GM10248 (cell line): ENCODE measurements at regions not wholly inside any gene's neighbourhood (a gene's known extent, or its start where the extent isn't known, plus 50 kb on each side); places are given as distances from the start of the nearest gene placed in this dataset.

Experiments
- CTCF ChIA-PET: fragments of 300-600 bp; sonication (Branson Sonifier 250); formaldehyde crosslinking; extraction: SDS; loops from one replicate; lab custom pipeline; 2021; ENCODE audit warnings: antibody characterized with exemption; lab: Yijun Ruan, JAX
- POLR2A ChIA-PET: fragments of 350-650 bp; sonication (Branson Sonifier 250); formaldehyde crosslinking; extraction: SDS; loops from one replicate; lab custom pipeline; 2020; ENCODE audit warnings: antibody characterized with exemption; lab: Yijun Ruan, JAX
- DNase-seq: peaks from one replicate; pipeline ENCODE4 v3.0.0; 2012; ENCODE audit errors: extremely low spot score
- TF ChIP-seq, protein P1 (sequence below): IDR thresholded peaks from 2 replicates; pipeline ENCODE4 v1.5.1; 2012; ENCODE audit warnings: mild to moderate bottlenecking, low read depth; ENCODE audit errors: extremely low read depth, missing control alignments, control extremely low read depth

DNA sequence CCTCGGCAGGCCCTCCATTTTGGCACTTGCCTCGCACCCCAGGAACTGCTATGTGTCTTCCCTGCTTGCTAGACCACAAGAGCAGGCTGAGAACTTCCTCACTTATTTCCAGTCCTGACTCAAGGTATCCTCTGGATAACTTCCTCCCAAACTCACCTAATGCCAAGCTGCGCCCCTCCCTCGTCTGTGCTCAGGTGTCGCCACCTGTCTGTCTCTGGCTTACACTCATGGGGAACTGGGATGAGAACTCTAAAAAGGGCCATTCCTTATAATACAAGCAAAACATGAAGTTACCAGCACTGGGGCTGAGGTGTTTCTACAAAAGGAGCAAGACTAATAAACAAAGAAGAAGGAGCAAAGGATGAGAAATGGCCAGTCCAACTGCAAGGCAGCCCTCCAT is 191.5 kb upstream of the RMP24 start:
- POLR2A ChIA-PET, result no interaction called here
- CTCF ChIA-PET, result interaction anchor here (1.3 kb wide), 1 partner anchor 907 kb away, joined by 4 read pairs; no protein-coding TSS in a partner anchor
- no peak for DNase-seq
- TF ChIP-seq, protein P1, sequence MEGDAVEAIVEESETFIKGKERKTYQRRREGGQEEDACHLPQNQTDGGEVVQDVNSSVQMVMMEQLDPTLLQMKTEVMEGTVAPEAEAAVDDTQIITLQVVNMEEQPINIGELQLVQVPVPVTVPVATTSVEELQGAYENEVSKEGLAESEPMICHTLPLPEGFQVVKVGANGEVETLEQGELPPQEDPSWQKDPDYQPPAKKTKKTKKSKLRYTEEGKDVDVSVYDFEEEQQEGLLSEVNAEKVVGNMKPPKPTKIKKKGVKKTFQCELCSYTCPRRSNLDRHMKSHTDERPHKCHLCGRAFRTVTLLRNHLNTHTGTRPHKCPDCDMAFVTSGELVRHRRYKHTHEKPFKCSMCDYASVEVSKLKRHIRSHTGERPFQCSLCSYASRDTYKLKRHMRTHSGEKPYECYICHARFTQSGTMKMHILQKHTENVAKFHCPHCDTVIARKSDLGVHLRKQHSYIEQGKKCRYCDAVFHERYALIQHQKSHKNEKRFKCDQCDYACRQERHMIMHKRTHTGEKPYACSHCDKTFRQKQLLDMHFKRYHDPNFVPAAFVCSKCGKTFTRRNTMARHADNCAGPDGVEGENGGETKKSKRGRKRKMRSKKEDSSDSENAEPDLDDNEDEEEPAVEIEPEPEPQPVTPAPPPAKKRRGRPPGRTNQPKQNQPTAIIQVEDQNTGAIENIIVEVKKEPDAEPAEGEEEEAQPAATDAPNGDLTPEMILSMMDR, result no peak

DNA sequence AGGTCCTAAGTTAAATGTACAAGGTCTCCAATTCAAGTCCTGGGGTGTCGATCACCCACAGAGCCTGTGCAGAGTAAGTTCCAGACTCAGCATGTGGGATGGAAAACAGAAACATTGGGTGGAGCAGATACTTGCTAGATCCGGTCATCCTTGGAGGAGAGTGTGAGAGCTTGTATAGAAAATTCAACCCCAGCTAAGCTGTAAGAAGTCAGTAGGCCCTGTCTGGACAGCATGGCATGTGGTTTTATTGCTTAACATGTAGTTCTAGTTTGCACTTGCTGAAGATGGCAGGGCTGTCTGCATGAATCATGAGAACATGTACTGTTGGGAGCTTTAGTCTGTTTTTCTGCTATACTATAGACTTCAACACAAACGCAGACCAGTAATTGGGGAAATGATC is 189.6 kb upstream of the RMP24 start:
- no peak for DNase-seq
- ChIA-PET CTCF (interaction anchor here (1.5 kb wide), 1 partner anchor 26 kb away, joined by 5 read pairs; no protein-coding TSS in a partner anchor), POLR2A (no interaction called here)
- TF ChIP-seq, protein P1, result no peak

DNA sequence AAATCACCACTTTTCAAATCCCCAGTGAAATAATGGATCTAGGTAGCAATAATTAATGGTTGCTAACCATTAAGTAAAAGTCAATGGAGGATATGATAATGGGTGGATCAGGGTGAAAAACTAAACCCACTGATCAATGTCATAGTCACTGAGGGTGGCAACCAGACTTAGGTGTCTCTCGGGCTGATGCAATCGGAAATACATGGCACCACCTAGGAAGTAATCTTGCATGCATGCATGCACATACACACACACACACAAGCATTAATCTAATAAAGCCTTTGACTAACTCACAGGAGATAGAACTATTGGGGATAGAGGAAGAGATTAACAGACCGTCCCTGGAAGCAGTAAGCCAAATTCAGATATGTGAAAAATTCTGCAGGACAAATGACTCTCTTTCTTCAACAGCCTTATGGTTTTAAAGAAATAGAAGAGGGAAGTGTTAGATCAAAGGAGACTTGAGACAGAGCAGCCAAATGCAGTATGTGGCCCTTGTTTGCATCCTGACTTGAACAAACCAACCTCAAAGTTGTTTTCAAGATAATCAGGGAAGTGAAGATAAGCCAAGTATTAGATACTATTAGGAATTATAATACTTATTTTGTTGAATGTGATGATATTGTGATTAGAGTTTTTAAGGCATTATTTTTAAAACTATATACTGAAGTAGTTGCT is 186.0 kb upstream of the RMP24 start:
- POLR2A ChIA-PET, result no interaction called here
- DNase-seq, result no peak
- CTCF ChIA-PET, result no interaction called here
- TF ChIP-seq, protein P1, result no peak

DNA sequence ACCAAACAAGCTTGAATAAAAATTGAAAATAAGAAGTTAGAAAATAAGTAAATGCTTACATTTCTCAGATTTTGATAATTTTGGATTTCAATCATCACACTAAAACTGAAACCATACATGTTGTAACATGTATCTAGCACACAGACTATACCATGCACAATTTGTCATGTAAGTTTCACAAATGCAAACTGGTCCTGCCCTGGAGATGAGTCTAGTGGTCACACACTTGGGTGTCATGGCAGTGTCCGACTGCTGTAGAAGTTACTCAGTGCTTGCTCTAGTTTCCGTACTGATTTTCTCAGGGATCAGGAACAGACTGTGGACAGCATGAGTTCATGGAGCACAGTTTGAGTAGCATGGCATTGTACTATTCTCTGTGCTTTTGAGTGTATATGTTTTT is 182.9 kb upstream of the RMP24 start:
- ChIA-PET CTCF (interaction anchor here (0.8 to 2.0 kb wide), 4 partner anchors 12 to 58 kb away, joined by 3 to 4 read pairs (median 4); no protein-coding TSS in a partner anchor), POLR2A (no interaction called here)
- DNase-seq, result no peak
- TF ChIP-seq, protein P1, result no peak

DNA sequence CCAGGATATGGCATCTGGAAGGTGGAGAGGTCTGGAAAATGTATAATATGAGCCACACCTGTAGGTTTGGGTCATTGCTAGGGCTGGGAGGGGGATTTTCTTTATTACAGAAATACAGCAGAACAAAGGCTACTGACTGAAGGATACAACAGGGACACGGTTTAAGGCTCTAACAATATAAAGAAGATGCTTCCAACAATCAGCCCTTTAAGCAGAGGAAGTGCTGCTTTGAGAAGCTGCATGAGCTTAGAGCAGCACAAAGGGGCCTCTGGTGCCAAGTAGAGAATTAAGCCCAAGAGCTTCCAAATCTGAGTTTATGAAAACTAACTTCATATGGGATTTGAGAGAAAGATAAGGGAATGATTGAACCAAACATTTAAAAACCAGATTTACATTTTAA is 174.5 kb upstream of the RMP24 start:
- no peak for DNase-seq
- ChIA-PET CTCF (interaction anchor here (1.0 kb wide), 1 partner anchor 41 kb away, joined by 3 read pairs; no protein-coding TSS in a partner anchor), POLR2A (no interaction called here)

DNA sequence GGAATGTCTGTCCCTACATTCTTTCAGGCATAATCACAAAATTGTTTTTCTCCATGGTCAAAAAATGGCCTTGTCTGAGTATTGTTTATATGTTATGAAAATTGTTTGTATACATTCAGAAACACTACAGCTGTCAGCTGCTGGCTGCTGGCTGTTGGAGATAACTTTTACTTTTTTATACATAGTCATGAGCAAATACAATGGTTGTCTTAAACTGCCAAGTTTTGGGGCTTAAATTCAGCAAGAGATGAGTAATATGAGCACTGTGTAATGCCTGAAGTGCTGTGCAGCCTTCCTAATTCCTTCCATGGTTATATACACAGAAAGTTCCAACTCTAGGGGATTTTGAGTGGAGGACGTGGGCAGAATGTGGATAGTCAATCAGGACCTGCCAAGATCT is 168.9 kb upstream of the RMP24 start:
- TF ChIP-seq, protein P1, result no peak
- no peak for DNase-seq
- POLR2A ChIA-PET, result no interaction called here
- CTCF ChIA-PET, result no interaction called here

More for the DNA sequence above, 174.5 kb upstream of the RMP24 start:
- TF ChIP-seq, protein P1, result no peak
